Breast epithelium (tissue), 3 donors: ENCODE measurements at regions not wholly inside any gene's neighbourhood (a gene's known extent, or its start where the extent isn't known, plus 50 kb on each side); places are given as distances from the start of the nearest gene placed in this dataset.

Experiments used
- CTCF ChIP-seq, 3 donors: fragments of 450-650 bp; IDR thresholded peaks; one replicate each; pipeline ENCODE4 v1.5.1; 2016 to 2017; ENCODE audit warnings: antibody characterized with exemption in 3 of 3, mild to moderate bottlenecking in 3 of 3, moderate library complexity in 3 of 3
- POLR2A ChIP-seq: fragments of 450-650 bp; IDR thresholded peaks from one replicate; pipeline ENCODE4 v1.6.1; 2016; ENCODE audit warnings: antibody characterized with exemption, mild to moderate bottlenecking, moderate library complexity
- POLR2AphosphoS5 ChIP-seq, 3 donors: sonication (generic); formaldehyde crosslinking; IDR thresholded peaks; one replicate each; pipeline ENCODE4 v1.6.1; 2017; ENCODE audit warnings: antibody characterized with exemption in 3 of 3

DNA sequence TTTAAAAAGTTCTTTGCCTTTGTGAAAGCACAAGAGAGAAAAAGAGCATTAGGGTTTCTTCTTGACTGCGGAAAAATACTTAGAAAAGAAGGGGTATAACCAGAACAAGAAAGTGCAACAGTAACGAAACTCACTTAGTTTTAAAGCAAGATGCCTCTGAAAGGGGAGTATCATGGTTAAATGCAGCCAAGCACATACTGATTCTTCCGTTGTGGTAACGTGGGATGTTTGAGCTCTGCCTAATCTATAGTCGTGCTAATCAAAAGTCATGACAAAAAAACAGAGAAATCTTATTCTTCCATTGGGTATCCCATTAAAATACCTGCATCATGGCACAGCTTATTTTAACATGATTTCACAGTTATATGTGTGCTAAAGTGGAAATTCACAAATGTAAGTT, 187.8 kb upstream of the LRFN5 start:
- TF ChIP-seq CTCF (IDR thresholded peaks at IDR 0.05) (no peak), POLR2A (no peak), POLR2AphosphoS5 (IDR thresholded peaks at IDR 0.05) (no peak)
